Trophoblast cell (in vitro differentiated cells and primary cell): ENCODE measurements at regions not wholly inside any gene's neighbourhood (a gene's known extent, or its start where the extent isn't known, plus 50 kb on each side); places are given as distances from the start of the nearest gene placed in this dataset.

Source experiments
- DNase-seq, 2 donors: peaks; one replicate each; pipeline ENCODE4 v3.0.0-alpha.2; 2016
- H2AFZ ChIP-seq: 2 replicates; pipeline ENCODE4 v1.6.1; 2013; ENCODE audit warnings: low read length, moderate library complexity, mild to moderate bottlenecking; ENCODE audit not compliant: insufficient read depth, poor library complexity
- H2AK5ac ChIP-seq: 2 replicates; pipeline ENCODE4 v1.6.1; 2013; ENCODE audit warnings: mild to moderate bottlenecking, low read length
- H2BK120ac ChIP-seq: 2 replicates; pipeline ENCODE4 v1.6.1; 2013; ENCODE audit warnings: low read length, mild to moderate bottlenecking, moderate library complexity; ENCODE audit not compliant: insufficient read depth, poor library complexity
- H2BK12ac ChIP-seq: 2 replicates; pipeline ENCODE4 v1.6.1; 2013; ENCODE audit warnings: mild to moderate bottlenecking, low read length, moderate library complexity
- H2BK5ac ChIP-seq: 2 replicates; pipeline ENCODE4 v1.6.1; 2013; ENCODE audit warnings: low read length, low read depth, moderate library complexity, mild to moderate bottlenecking; ENCODE audit not compliant: poor library complexity
- H3K14ac ChIP-seq: 2 replicates; pipeline ENCODE4 v1.6.1; 2013; ENCODE audit warnings: mild to moderate bottlenecking, low read length
- H3K18ac ChIP-seq: 2 replicates; pipeline ENCODE4 v1.6.1; 2013; ENCODE audit warnings: mild to moderate bottlenecking, low read length
- H3K23ac ChIP-seq: 2 replicates; pipeline ENCODE4 v1.6.1; 2013; ENCODE audit warnings: low read length
- H3K27ac ChIP-seq: 2 replicates; pipeline ENCODE4 v1.5.1; 2013; ENCODE audit warnings: low read depth, mild to moderate bottlenecking, inconsistent platforms, low read length, moderate library complexity
- H3K27me3 ChIP-seq: 2 replicates; pipeline ENCODE4 v1.6.1; 2013; ENCODE audit warnings: inconsistent platforms, mild to moderate bottlenecking, low read length, moderate library complexity; ENCODE audit not compliant: insufficient read depth
- H3K36me3 ChIP-seq, 2 experiments: 1 replicate in 1 of 2; 2 replicates in 1 of 2; pipeline ENCODE4 v1.6.1; 2013; ENCODE audit warnings: low read length in 2 of 2, mild to moderate bottlenecking in 2 of 2, moderate library complexity in 1 of 2; ENCODE audit not compliant: insufficient read depth in 2 of 2, control insufficient read depth in 1 of 2
- H3K4ac ChIP-seq: 2 replicates; pipeline ENCODE4 v1.6.1; 2013; ENCODE audit warnings: low read depth, mild to moderate bottlenecking, low read length, moderate library complexity
- H3K4me1 ChIP-seq, 2 experiments: 1 replicate in 1 of 2; 2 replicates in 1 of 2; pipeline ENCODE4 v1.6.1; 2013; ENCODE audit warnings: low read length in 2 of 2, mild to moderate bottlenecking in 2 of 2, moderate library complexity in 1 of 2; ENCODE audit not compliant: insufficient read depth in 2 of 2, control insufficient read depth in 1 of 2
- H3K4me2 ChIP-seq: 2 replicates; pipeline ENCODE4 v1.6.1; 2013; ENCODE audit warnings: inconsistent platforms, mild to moderate bottlenecking, low read length, moderate library complexity
- H3K4me3 ChIP-seq: 2 replicates; pipeline ENCODE4 v1.5.1; 2013; ENCODE audit warnings: mild to moderate bottlenecking, low read depth, low read length, inconsistent platforms
- H3K79me1 ChIP-seq: one replicate; pipeline ENCODE4 v1.6.1; 2013; ENCODE audit warnings: low read length
- H3K79me2 ChIP-seq: 2 replicates; pipeline ENCODE4 v1.6.1; 2013; ENCODE audit warnings: low read length, mild to moderate bottlenecking; ENCODE audit not compliant: control insufficient read depth, insufficient read depth, poor library complexity
- H3K9ac ChIP-seq: 2 replicates; pipeline ENCODE4 v1.6.1; 2013; ENCODE audit warnings: mild to moderate bottlenecking, low read length
- H3K9me3 ChIP-seq: 2 replicates; pipeline ENCODE4 v1.6.1; 2013; ENCODE audit warnings: low read depth, mild to moderate bottlenecking, control low read depth, inconsistent platforms, low read length; ENCODE audit not compliant: insufficient read depth
- H4K12ac ChIP-seq: 2 replicates; pipeline ENCODE4 v1.6.1; 2013; ENCODE audit warnings: low read depth, mild to moderate bottlenecking, low read length, moderate library complexity
- H4K8ac ChIP-seq: 2 replicates; pipeline ENCODE4 v1.6.1; 2013; ENCODE audit warnings: low read depth, mild to moderate bottlenecking, low read length, moderate library complexity
- H4K91ac ChIP-seq: one replicate; pipeline ENCODE4 v1.6.1; 2013; ENCODE audit warnings: low read depth, mild to moderate bottlenecking, low read length, moderate library complexity
- WGBS: extraction: QIAGEN DNeasy Blood & Tissue Kit; methylation state at CpG from one replicate; pipeline ENCODE4 v1.1.7; 2013; ENCODE audit warnings: missing lambda C conversion rate; ENCODE audit not compliant: insufficient read length, insufficient coverage; ENCODE audit errors: extremely low coverage; 5-methylcytosine and 5-hydroxymethylcytosine counted together

- Histone ChIP-seq H3K79me2 (no peaks in the 10 kb centered on the region), H4K8ac (no peak overlapping the region), H2BK12ac (no peak overlapping the region), H3K18ac (no peak overlapping the region), H3K27ac (no peak overlapping the region), H3K9ac (no peak overlapping the region), H2BK5ac (no peak overlapping the region), H3K27me3 (no peaks in the 10 kb centered on the region), H2AFZ (no peak overlapping the region), H3K23ac (no peak overlapping the region), H2AK5ac (no peak overlapping the region), H3K79me1 (no peaks in the 10 kb centered on the region), H3K36me3 (no peaks in the 10 kb centered on the region), H3K4me3 (no peak overlapping the region), H2BK120ac (no peak overlapping the region), H4K12ac (no peak overlapping the region), H3K4me1 (no peaks in the 10 kb centered on the region), H3K14ac (no peak overlapping the region), H3K9me3 (no peaks in the 10 kb centered on the region), H3K4ac (no peak overlapping the region), H4K91ac (no peak overlapping the region), H3K4me2 (no peak overlapping the region)
- WGBS = no CpG with 5 or more reads among the region's 3 CpGs
- DNase-seq = no peak
These were observed 308.6 kb downstream of the MATN1 start for GRCh38 chr1:30414851-30415165.

DNA sequence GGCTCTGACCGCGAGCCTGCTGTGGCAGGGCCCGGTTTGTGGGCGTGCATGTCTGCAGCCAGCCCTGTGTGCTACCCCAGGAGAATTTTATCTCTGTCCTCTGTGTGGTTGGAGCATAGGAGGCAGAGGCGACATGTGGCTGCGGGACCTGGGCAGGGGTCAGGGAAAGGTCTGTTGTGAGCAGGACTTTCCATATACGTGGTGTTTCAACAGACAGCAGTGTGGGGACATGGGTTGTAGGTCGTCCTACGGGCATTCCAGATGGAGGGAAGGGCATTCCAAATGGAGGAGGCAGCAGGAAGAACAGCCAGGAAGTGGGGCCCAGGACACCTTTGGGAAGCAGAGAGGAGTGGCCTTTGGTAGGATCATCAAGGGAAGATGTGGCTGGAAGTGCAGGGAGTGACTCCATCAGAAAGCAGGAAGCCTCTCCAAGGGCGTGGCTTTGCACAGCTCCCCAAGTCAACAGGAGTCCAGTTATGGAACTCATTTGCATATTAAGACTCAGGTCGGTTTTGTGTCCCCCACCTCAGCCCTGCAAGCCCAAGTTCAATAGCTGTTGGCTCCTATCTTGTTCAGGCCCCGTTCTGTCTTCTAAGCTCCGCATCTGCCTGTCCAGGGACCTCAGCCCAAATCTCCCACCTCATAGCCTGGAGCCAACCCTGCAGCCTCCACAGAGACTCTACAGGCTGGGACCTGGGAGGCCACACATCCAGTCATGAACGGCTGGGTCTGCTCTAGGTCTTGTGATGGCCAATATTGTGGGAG, 309.1 kb downstream of the MATN1 start:
- Histone ChIP-seq H3K14ac (no peak overlapping the region), H2AFZ (no peak overlapping the region), H2BK5ac (no peak overlapping the region), H3K18ac (no peak overlapping the region), H2BK12ac (no peak overlapping the region), H3K4me1 (no peaks in the 10 kb centered on the region), H3K9ac (no peak overlapping the region), H3K4ac (no peak overlapping the region), H4K91ac (no peak overlapping the region), H3K9me3 (no peaks in the 10 kb centered on the region), H3K79me2 (no peaks in the 10 kb centered on the region), H2AK5ac (no peak overlapping the region), H3K4me3 (no peak overlapping the region), H3K4me2 (no peak overlapping the region), H3K36me3 (no peaks in the 10 kb centered on the region), H3K23ac (no peak overlapping the region), H2BK120ac (no peak overlapping the region), H4K12ac (no peak overlapping the region), H3K27ac (no peak overlapping the region), H4K8ac (no peak overlapping the region), H3K79me1 (no peaks in the 10 kb centered on the region), H3K27me3 (no peaks in the 10 kb centered on the region)
- DNase-seq = no peak
- WGBS = no CpG with 5 or more reads among the region's 14 CpGs

DNA sequence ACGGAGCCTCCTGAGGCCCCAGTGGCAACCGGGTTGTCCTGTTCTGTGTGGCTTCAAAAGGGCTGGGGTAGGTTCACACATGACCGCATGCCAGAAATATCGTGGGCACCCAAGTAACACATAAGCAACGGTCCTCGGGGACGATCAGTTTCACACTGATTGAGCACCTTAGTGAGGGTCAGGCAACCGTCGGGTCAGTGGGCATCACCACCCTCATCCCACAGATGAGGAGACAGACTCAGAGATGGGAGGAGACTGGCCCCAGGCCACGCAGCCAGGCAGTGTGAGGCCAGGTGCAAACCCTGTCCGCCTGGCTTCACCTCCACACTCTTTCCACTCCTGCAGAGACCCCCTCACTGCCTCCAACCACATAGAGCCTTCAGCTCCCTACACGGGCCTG, 309.8 kb downstream of the MATN1 start:
- H3K79me1 ChIP-seq = no peaks in the 10 kb centered on the region
- no peaks in the 10 kb centered on the region for H3K4me1 ChIP-seq
- no peak overlapping the region for H3K4me2 ChIP-seq
- no peak overlapping the region for H3K18ac ChIP-seq
- WGBS = no CpG with 5 or more reads among the region's 12 CpGs
- no peak overlapping the region for H2AFZ ChIP-seq
- no peak overlapping the region for H3K14ac ChIP-seq
- no peak overlapping the region for H3K4ac ChIP-seq
- no peak overlapping the region for H4K91ac ChIP-seq
- H4K8ac ChIP-seq = no peak overlapping the region
- no peak overlapping the region for H3K23ac ChIP-seq
- no peaks in the 10 kb centered on the region for H3K36me3 ChIP-seq
- no peaks in the 10 kb centered on the region for H3K9me3 ChIP-seq
- H2AK5ac ChIP-seq = no peak overlapping the region
- H3K27me3 ChIP-seq = no peaks in the 10 kb centered on the region
- H2BK120ac ChIP-seq = no peak overlapping the region
- H2BK5ac ChIP-seq = no peak overlapping the region
- H3K79me2 ChIP-seq = no peaks in the 10 kb centered on the region
- no peak overlapping the region for H3K4me3 ChIP-seq
- no peak overlapping the region for H4K12ac ChIP-seq
- no peak overlapping the region for H3K9ac ChIP-seq
- DNase-seq = no peak
- H3K27ac ChIP-seq = no peak overlapping the region
- no peak overlapping the region for H2BK12ac ChIP-seq

DNA sequence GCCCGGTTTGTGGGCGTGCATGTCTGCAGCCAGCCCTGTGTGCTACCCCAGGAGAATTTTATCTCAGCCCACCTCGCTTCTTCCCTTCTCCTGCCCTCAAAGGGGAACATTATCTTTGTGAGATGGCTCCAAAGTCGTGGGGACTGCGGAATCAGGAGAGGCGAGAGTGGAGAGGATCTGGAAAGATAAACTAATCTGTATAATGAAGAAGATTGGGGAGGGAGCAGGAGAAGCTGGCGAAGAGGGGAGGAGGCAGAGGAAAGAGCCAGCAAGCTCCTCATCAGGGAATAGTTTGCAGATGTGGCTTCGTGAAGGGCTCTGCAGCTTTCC, 310.3 kb downstream of the MATN1 start:
- Histone ChIP-seq H3K23ac (no peak overlapping the region), H4K8ac (no peak overlapping the region), H3K27me3 (no peaks in the 10 kb centered on the region), H3K4ac (no peak overlapping the region), H3K18ac (no peak overlapping the region), H3K4me3 (no peak overlapping the region), H4K91ac (no peak overlapping the region), H3K4me2 (no peak overlapping the region), H3K79me2 (no peaks in the 10 kb centered on the region), H3K9me3 (no peaks in the 10 kb centered on the region), H3K14ac (no peak overlapping the region), H2AFZ (no peak overlapping the region), H3K9ac (no peak overlapping the region), H2BK12ac (no peak overlapping the region), H3K4me1 (no peaks in the 10 kb centered on the region), H3K27ac (no peak overlapping the region), H2AK5ac (no peak overlapping the region), H4K12ac (no peak overlapping the region), H3K36me3 (no peaks in the 10 kb centered on the region), H2BK120ac (no peak overlapping the region), H3K79me1 (no peaks in the 10 kb centered on the region), H2BK5ac (no peak overlapping the region)
- DNase-seq = no peak
- no CpG with 5 or more reads among the region's 8 CpGs for WGBS
